ENCODE measurements at regions not wholly inside any gene's neighbourhood (a gene's known extent, or its start where the extent isn't known, plus 50 kb on each side); places are given as distances from the start of the nearest gene placed in this dataset.

DNA sequence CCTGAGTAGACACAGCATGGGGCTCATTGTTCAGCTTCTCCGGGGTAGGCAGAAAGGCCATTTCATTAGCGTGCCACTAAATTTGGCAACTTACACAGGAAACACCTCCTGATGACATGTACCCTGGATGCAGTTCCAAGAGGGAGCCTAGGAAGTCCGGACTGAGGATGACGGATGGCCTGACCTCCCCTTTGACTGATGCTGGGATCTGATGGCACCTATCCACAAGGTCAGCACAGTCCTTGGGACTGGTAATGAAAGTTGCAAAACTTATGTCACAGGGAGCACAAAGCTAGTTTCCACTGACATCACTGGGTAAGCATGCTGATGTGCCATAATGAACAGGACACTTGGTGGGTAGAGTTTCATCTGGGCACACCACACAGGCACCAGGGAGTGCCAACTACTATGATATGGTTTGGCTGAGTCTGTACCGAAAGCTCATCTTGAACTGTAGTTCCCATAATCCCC is 126.7 kb upstream of the ARL4C start:
- H3K23me2 ChIP-seq (ENCODE audit: insufficient read length, low read depth, low read length, poor library complexity, severe bottlenecking): no peaks in the 10 kb centered on the region
- no peak overlapping the region for H3K18ac ChIP-seq (ENCODE audit: insufficient read length, low read depth, low read length)
- Mint-ChIP-seq H3K27me3 (ENCODE audit: low read depth) (no peaks in the 10 kb centered on the region), H3K4me3 (no peak overlapping the region), H3K4me1 (peaks cover 21 to 32% of the 10 kb centered on the region in 2 experiments), H3K36me3 (ENCODE audit: insufficient read depth in 1 of 3, low read depth in 3 of 3) (peaks cover 0 to 1% (median 0%) of the 10 kb centered on the region in 3 experiments; a peak in 1 of 7 replicates), H3K9me3 (peaks cover 0 to 2% of the 10 kb centered on the region in 2 experiments; a peak in 2 of 5 replicates), H3K27ac (no peak overlapping the region)
- H3K27ac ChIP-seq (ENCODE audit: insufficient read length, low read depth, low read length): no peak overlapping the region
- H3K4me1 ChIP-seq (ENCODE audit: insufficient read depth, low read length): peaks cover 6% of the 10 kb centered on the region
- H2AK5ac ChIP-seq (ENCODE audit: insufficient read length, low read length): no peak overlapping the region
- H2BK20ac ChIP-seq (ENCODE audit: low read depth, low read length, poor library complexity, severe bottlenecking): no peak overlapping the region
- H4K8ac ChIP-seq (replicated peaks; ENCODE audit: insufficient read length, low read depth, low read length): no peak overlapping the region
- no peak overlapping the region for H3K56ac ChIP-seq (ENCODE audit: insufficient read length, low read depth, low read length)
- no peak overlapping the region for H3K4ac ChIP-seq (ENCODE audit: low read depth, low read length)
- no peak overlapping the region for H4K91ac ChIP-seq (ENCODE audit: insufficient read length, low read depth, low read length)
- no peak overlapping the region for H2BK15ac ChIP-seq (ENCODE audit: low read depth, low read length)
- TF ChIP-seq, protein P1, sequence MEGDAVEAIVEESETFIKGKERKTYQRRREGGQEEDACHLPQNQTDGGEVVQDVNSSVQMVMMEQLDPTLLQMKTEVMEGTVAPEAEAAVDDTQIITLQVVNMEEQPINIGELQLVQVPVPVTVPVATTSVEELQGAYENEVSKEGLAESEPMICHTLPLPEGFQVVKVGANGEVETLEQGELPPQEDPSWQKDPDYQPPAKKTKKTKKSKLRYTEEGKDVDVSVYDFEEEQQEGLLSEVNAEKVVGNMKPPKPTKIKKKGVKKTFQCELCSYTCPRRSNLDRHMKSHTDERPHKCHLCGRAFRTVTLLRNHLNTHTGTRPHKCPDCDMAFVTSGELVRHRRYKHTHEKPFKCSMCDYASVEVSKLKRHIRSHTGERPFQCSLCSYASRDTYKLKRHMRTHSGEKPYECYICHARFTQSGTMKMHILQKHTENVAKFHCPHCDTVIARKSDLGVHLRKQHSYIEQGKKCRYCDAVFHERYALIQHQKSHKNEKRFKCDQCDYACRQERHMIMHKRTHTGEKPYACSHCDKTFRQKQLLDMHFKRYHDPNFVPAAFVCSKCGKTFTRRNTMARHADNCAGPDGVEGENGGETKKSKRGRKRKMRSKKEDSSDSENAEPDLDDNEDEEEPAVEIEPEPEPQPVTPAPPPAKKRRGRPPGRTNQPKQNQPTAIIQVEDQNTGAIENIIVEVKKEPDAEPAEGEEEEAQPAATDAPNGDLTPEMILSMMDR (conservative IDR thresholded peaks at IDR 0.05): no peak
- no peaks in the 10 kb centered on the region for H4K20me1 ChIP-seq (ENCODE audit: control insufficient read depth, insufficient read depth, insufficient read length)
- H2AFZ ChIP-seq (ENCODE audit: low read length): no peak overlapping the region
- H3K14ac ChIP-seq (ENCODE audit: insufficient read depth, low read length): no peak overlapping the region
- no peak overlapping the region for H2BK120ac ChIP-seq (ENCODE audit: low read depth, low read length, poor library complexity, severe bottlenecking)
- H3K27me3 ChIP-seq (ENCODE audit: insufficient read depth, low read length): no peaks in the 10 kb centered on the region
- H4K5ac ChIP-seq (ENCODE audit: insufficient read length, low read depth, low read length): no peak overlapping the region
- H3K23ac ChIP-seq (ENCODE audit: insufficient read length, low read depth, low read length): no peak overlapping the region
- DNase-seq: no peak
- H2BK5ac ChIP-seq (ENCODE audit: insufficient read length, low read length): no peak overlapping the region
- H3K4me2 ChIP-seq (ENCODE audit: insufficient read depth, insufficient read length, low read length): no peak overlapping the region
- no peaks in the 10 kb centered on the region for H3K79me1 ChIP-seq (ENCODE audit: insufficient read depth, low read depth, low read length, poor library complexity, severe bottlenecking)
- H3K9me3 ChIP-seq (ENCODE audit: control insufficient read depth, low read depth, low read length): no peaks in the 10 kb centered on the region
- H3T11ph ChIP-seq (ENCODE audit: low read length): no peak overlapping the region
- H2BK12ac ChIP-seq (ENCODE audit: insufficient read length, low read depth, low read length): no peak overlapping the region
- no peaks in the 10 kb centered on the region for H3K79me2 ChIP-seq (ENCODE audit: insufficient read depth, low read length)
- no peak overlapping the region for H3K9ac ChIP-seq (ENCODE audit: extremely low read depth, insufficient read length, low read length)
- WGBS (ENCODE audit: extremely low coverage, insufficient read length, low lambda C conversion rate): no CpG with 5 or more reads among the region's 5 CpGs
